ENCODE measurements at regions not wholly inside any gene's neighbourhood (a gene's known extent, or its start where the extent isn't known, plus 50 kb on each side); places are given as distances from the start of the nearest gene placed in this dataset.

DNA sequence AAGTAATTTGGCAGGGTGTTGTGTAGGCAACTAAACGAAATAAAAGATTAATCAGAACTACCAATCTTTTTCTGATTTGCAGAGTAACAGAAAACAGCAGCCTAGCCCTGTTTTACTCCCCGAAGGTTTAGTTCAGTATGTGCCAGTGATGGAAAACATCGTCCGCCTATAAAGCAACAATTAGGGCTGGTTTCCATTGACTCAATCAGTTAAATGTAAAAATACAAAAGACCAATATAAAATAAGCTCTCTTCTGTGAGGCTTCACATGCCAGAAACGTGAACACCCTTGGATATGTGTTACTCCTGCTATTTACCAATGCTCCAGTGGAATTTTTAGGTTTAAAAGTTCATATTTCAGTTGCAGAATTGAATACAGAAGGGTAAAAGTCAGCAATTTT, 210.5 kb upstream of the RSPO3 start (continued):
- TF ChIP-seq, protein P1, sequence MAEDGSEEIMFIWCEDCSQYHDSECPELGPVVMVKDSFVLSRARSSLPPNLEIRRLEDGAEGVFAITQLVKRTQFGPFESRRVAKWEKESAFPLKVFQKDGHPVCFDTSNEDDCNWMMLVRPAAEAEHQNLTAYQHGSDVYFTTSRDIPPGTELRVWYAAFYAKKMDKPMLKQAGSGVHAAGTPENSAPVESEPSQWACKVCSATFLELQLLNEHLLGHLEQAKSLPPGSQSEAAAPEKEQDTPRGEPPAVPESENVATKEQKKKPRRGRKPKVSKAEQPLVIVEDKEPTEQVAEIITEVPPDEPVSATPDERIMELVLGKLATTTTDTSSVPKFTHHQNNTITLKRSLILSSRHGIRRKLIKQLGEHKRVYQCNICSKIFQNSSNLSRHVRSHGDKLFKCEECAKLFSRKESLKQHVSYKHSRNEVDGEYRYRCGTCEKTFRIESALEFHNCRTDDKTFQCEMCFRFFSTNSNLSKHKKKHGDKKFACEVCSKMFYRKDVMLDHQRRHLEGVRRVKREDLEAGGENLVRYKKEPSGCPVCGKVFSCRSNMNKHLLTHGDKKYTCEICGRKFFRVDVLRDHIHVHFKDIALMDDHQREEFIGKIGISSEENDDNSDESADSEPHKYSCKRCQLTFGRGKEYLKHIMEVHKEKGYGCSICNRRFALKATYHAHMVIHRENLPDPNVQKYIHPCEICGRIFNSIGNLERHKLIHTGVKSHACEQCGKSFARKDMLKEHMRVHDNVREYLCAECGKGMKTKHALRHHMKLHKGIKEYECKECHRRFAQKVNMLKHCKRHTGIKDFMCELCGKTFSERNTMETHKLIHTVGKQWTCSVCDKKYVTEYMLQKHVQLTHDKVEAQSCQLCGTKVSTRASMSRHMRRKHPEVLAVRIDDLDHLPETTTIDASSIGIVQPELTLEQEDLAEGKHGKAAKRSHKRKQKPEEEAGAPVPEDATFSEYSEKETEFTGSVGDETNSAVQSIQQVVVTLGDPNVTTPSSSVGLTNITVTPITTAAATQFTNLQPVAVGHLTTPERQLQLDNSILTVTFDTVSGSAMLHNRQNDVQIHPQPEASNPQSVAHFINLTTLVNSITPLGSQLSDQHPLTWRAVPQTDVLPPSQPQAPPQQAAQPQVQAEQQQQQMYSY (CRISPR knock-in tag; IDR thresholded peaks at IDR 0.05): no peak

DNA sequence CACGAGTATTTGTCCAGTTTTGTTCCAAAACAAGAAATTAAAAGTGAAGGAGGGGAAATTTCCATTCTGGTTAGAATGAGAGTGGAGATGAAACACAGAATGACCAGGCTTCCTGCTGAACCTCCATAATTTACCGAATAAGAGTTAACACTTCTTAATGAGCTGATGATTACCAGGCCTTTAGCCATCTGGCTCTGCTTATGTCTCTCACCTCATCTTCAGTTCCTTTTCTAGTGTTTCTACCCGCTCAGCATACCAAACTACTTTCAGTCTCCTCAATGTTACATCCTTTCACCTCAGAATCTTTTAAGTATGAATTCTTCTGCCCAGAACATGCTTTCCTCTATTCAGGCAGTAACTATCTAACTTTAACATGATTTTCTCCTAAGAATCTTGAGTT, 209.0 kb upstream of the RSPO3 start:
- ATAC-seq: peak; percentile 30; the same call in 2 of the 3 replicates
- in situ Hi-C loops (cut with MboI) (no loop called here), intact Hi-C loops (cut with micrococcal nuclease; ENCODE audit: unreplicated experiment) (no loop called here)
- H3K9me3 ChIP-seq (replicated peaks; ENCODE audit: control insufficient read depth, insufficient read depth, low read length): no peaks in the 10 kb centered on the region
- H3K4me1 ChIP-seq (ENCODE audit: control insufficient read depth, insufficient read depth, low read length): no peaks in the 10 kb centered on the region
- FAIRE-seq: no peak
- CTCF ChIA-PET: interaction anchor here (0.6 kb wide), 1 partner anchor 8 kb away, joined by 3 read pairs; no protein-coding TSS in a partner anchor
- H4K20me1 ChIP-seq (ENCODE audit: control insufficient read depth, insufficient read depth): no peaks in the 10 kb centered on the region
- SMC1A ChIA-PET (ENCODE audit: uncharacterized antibody, unreplicated experiment): interaction anchor here (0.7 to 1.3 kb wide), 2 partner anchors 28 to 149 kb away, joined by 3 read pairs; no protein-coding TSS in a partner anchor
- POLR2A ChIA-PET: no interaction called here
- H3K9ac ChIP-seq (ENCODE audit: control insufficient read depth, insufficient read depth, low read length): no peak overlapping the region
- no peak for DNase-seq (ENCODE audit: low read depth, low spot score)
- no peak overlapping the region for H3K27ac ChIP-seq (ENCODE audit: control insufficient read depth, insufficient read depth)
- no peak overlapping the region for H3K4me2 ChIP-seq (ENCODE audit: control insufficient read depth, insufficient read depth)
- no peak overlapping the region for H2AFZ ChIP-seq (ENCODE audit: control insufficient read depth, low read depth, low read length)
- no peaks in the 10 kb centered on the region; a peak in 1 of 4 replicates for H3K27me3 ChIP-seq (replicated peaks in 1 of 2; ENCODE audit: control insufficient read depth in 2 of 2, insufficient read depth in 2 of 2, low read length in 1 of 2)
- BruUV-seq (replicated peaks): no TSS peak
- RAD21 ChIA-PET (ENCODE audit: unreplicated experiment): no interaction called here
- TF ChIP-seq MTA2 (IDR thresholded peaks at IDR 0.05; ENCODE audit: low read depth): peak; percentile 76
- 0 out of 2 replicates have a peak, but pooled peaks have one; percentile 37 for TF ChIP-seq DPF2 (IDR thresholded peaks at IDR 0.05)
- TF ChIP-seq ZNF217 (IDR thresholded peaks at IDR 0.05): no peak
- no peak for TF ChIP-seq SUZ12 (IDR thresholded peaks at IDR 0.05; ENCODE audit: unreplicated experiment)
- TF ChIP-seq IKZF2 (IDR thresholded peaks at IDR 0.05): no peak
- TF ChIP-seq, protein P2, sequence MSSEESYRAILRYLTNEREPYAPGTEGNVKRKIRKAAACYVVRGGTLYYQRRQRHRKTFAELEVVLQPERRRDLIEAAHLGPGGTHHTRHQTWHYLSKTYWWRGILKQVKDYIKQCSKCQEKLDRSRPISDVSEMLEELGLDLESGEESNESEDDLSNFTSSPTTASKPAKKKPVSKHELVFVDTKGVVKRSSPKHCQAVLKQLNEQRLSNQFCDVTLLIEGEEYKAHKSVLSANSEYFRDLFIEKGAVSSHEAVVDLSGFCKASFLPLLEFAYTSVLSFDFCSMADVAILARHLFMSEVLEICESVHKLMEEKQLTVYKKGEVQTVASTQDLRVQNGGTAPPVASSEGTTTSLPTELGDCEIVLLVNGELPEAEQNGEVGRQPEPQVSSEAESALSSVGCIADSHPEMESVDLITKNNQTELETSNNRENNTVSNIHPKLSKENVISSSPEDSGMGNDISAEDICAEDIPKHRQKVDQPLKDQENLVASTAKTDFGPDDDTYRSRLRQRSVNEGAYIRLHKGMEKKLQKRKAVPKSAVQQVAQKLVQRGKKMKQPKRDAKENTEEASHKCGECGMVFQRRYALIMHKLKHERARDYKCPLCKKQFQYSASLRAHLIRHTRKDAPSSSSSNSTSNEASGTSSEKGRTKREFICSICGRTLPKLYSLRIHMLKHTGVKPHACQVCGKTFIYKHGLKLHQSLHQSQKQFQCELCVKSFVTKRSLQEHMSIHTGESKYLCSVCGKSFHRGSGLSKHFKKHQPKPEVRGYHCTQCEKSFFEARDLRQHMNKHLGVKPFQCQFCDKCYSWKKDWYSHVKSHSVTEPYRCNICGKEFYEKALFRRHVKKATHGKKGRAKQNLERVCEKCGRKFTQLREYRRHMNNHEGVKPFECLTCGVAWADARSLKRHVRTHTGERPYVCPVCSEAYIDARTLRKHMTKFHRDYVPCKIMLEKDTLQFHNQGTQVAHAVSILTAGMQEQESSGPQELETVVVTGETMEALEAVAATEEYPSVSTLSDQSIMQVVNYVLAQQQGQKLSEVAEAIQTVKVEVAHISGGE (CRISPR knock-in tag; IDR thresholded peaks at IDR 0.05): no peak
- no peak for TF ChIP-seq NR2C2 (IDR thresholded peaks at IDR 0.05; ENCODE audit: borderline replicate concordance, control insufficient read depth, insufficient read length, low read depth)
- no peaks in the 10 kb centered on the region for H3K36me3 ChIP-seq (ENCODE audit: control insufficient read depth in 2 of 2, insufficient read depth in 2 of 2, low read length in 1 of 2)
- H3K79me2 ChIP-seq (ENCODE audit: control insufficient read depth, insufficient read depth, low read length): no peaks in the 10 kb centered on the region
- H3K4me3 ChIP-seq: no peak overlapping the region
- WGBS (ENCODE audit: insufficient coverage, insufficient replicate concordance, low lambda C conversion rate, missing lambda C conversion rate): 10% methylated on average over 3 of the region's 3 CpGs

All from GM12878 (cell line).